Neuronal stem cell (in vitro differentiated cells): ENCODE measurements at regions not wholly inside any gene's neighbourhood (a gene's known extent, or its start where the extent isn't known, plus 50 kb on each side); places are given as distances from the start of the nearest gene placed in this dataset.
"Not testable (repeated sequence)": the region's sequence is repeated elsewhere in the genome, so short reads cannot be mapped to it uniquely, and the experiment has no call there.

Experiments
- DNase-seq: peaks from one replicate; pipeline ENCODE4 v3.0.0-alpha.2; 2013; ENCODE audit warnings: low spot score
- H2AFZ ChIP-seq: one replicate; pipeline ENCODE4 v1.6.1; 2013; ENCODE audit warnings: mild to moderate bottlenecking, low read length, inconsistent platforms
- H2AK5ac ChIP-seq: 2 replicates; pipeline ENCODE4 v1.6.1; 2013; ENCODE audit warnings: low read depth, mild to moderate bottlenecking, inconsistent platforms, low read length, moderate library complexity, mixed read lengths
- H2BK120ac ChIP-seq: 2 replicates; pipeline ENCODE4 v1.6.1; 2013; ENCODE audit warnings: low read depth, mild to moderate bottlenecking, inconsistent platforms, low read length, moderate library complexity, mixed read lengths
- H2BK12ac ChIP-seq: one replicate; pipeline ENCODE4 v1.6.1; 2013; ENCODE audit warnings: low read length, inconsistent platforms
- H2BK15ac ChIP-seq: 2 replicates; pipeline ENCODE4 v1.6.1; 2013; ENCODE audit warnings: mild to moderate bottlenecking, low read length, inconsistent platforms, mixed read lengths
- H2BK5ac ChIP-seq: one replicate; pipeline ENCODE4 v1.6.1; 2013; ENCODE audit warnings: inconsistent platforms, mild to moderate bottlenecking, low read length, moderate library complexity
- H3K14ac ChIP-seq: one replicate; pipeline ENCODE4 v1.6.1; 2013; ENCODE audit warnings: low read length, inconsistent platforms
- H3K18ac ChIP-seq: 2 replicates; pipeline ENCODE4 v1.6.1; 2013; ENCODE audit warnings: low read length, inconsistent platforms
- H3K23ac ChIP-seq: 2 replicates; pipeline ENCODE4 v1.6.1; 2013; ENCODE audit warnings: low read depth, mild to moderate bottlenecking, mixed read lengths, low read length, inconsistent platforms; ENCODE audit not compliant: poor library complexity
- H3K27ac ChIP-seq: replicated peaks from 3 replicates; pipeline ENCODE4 v1.5.1; 2013; ENCODE audit warnings: low read length, inconsistent platforms
- H3K27me3 ChIP-seq, 3 experiments: 2 replicates each; pipeline ENCODE4 v1.6.1; 2013; ENCODE audit warnings: low read length in 3 of 3, mild to moderate bottlenecking in 2 of 3, inconsistent platforms in 1 of 3, low read depth in 1 of 3, mixed read lengths in 1 of 3, moderate library complexity in 1 of 3; ENCODE audit not compliant: control insufficient read depth in 3 of 3, insufficient read depth in 3 of 3
- H3K36me3 ChIP-seq, 2 donors: replicated peaks in 1 of 2; 2 replicates each; pipeline ENCODE4 v1.6.1; 2013; ENCODE audit warnings: low read length in 2 of 2; ENCODE audit not compliant: control insufficient read depth in 2 of 2, insufficient read depth in 2 of 2
- H3K4ac ChIP-seq: 2 replicates; pipeline ENCODE4 v1.6.1; 2013; ENCODE audit warnings: inconsistent platforms, mild to moderate bottlenecking, low read length, moderate library complexity
- H3K4me1 ChIP-seq, 2 donors: 1 replicate in 1 of 2; 2 replicates in 1 of 2; pipeline ENCODE4 v1.6.1; 2013; ENCODE audit warnings: low read length in 2 of 2, low read depth in 1 of 2; ENCODE audit not compliant: control insufficient read depth in 2 of 2, insufficient read depth in 1 of 2
- H3K4me2 ChIP-seq: one replicate; pipeline ENCODE4 v1.6.1; 2013; ENCODE audit warnings: mild to moderate bottlenecking, low read length, inconsistent platforms; ENCODE audit not compliant: insufficient read depth, poor library complexity, severe bottlenecking
- H3K4me3 ChIP-seq, 2 donors: 2 replicates each; pipeline ENCODE4 v1.5.1; 2013; ENCODE audit warnings: low read length in 2 of 2, mild to moderate bottlenecking in 2 of 2, inconsistent platforms in 1 of 2, moderate library complexity in 1 of 2
- H3K79me1 ChIP-seq: one replicate; pipeline ENCODE4 v1.6.1; 2013; ENCODE audit warnings: low read depth, mild to moderate bottlenecking, inconsistent platforms, low read length, moderate library complexity
- H3K9ac ChIP-seq: one replicate; pipeline ENCODE4 v1.6.1; 2013; ENCODE audit warnings: mild to moderate bottlenecking, low read depth, low read length, inconsistent platforms; ENCODE audit not compliant: poor library complexity
- H3K9me3 ChIP-seq, 2 donors: replicated peaks in 1 of 2; 2 replicates each; pipeline versions ENCODE3 to v1.6.1; 2013; ENCODE audit warnings: low read length in 2 of 2, mild to moderate bottlenecking in 2 of 2, inconsistent platforms in 1 of 2, low read depth in 1 of 2, mixed read lengths in 1 of 2, moderate library complexity in 1 of 2; ENCODE audit not compliant: control insufficient read depth in 2 of 2, insufficient read depth in 1 of 2
- H4K8ac ChIP-seq: one replicate; pipeline ENCODE4 v1.6.1; 2013; ENCODE audit warnings: low read depth, mild to moderate bottlenecking, inconsistent platforms, low read length, moderate library complexity
- H4K91ac ChIP-seq: one replicate; pipeline ENCODE4 v1.6.1; 2013; ENCODE audit warnings: low read length, low read depth, mild to moderate bottlenecking, inconsistent platforms; ENCODE audit not compliant: poor library complexity
- WGBS, 2 donors: extraction: QIAGEN DNeasy Blood & Tissue Kit; methylation state at CpG; one replicate each; pipeline ENCODE4 v1.1.7; 2013; ENCODE audit warnings: missing lambda C conversion rate in 2 of 2, mixed read lengths in 1 of 2; ENCODE audit not compliant: insufficient read length in 2 of 2, insufficient replicate concordance in 1 of 2; ENCODE audit errors: extremely low coverage in 2 of 2; 5-methylcytosine and 5-hydroxymethylcytosine counted together

DNA sequence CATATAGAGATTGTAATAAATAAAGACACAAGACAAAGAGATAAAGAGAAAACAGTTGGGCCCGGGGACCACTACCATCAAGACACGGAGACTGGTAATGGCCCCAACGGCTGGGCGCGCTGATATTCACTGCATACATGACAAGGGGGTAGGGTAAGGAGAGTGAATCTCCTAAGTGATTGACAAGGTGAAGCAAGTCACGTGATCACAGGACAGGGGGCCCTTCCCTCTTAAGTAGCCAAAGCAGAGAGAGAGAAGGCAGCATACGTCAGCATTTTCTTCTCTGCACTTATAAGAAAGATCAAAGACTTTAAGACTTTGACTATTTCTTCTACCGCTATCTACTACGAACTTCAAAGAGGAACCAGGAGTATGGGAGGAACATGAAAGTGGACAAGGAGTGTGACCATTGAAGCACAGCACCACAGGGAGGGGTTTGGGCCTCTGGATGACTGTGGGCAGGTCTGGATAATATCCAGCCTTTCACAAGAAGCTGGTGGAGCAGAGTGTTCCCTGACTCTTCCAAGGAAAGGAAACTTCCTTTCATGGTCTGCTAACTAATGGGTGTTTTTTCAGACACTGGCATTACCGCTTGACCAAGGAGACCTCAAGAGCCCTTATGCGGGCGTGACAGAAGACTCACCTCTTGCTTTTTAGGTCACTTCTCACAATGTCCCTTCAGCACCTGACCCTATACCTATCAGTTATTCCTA, 75.6 kb downstream of the MRPL39 start:
- WGBS, 2 donors: no CpG with 5 or more reads among the region's 12 CpGs
- not testable (repeated sequence) for H4K91ac ChIP-seq, H3K79me1 ChIP-seq, H3K23ac ChIP-seq, H3K4me1 ChIP-seq, H3K14ac ChIP-seq, H2BK5ac ChIP-seq, H2BK120ac ChIP-seq, H3K27ac ChIP-seq, H4K8ac ChIP-seq, H2AFZ ChIP-seq, H3K4me2 ChIP-seq, H3K4ac ChIP-seq, H3K27me3 ChIP-seq, DNase-seq, H2BK15ac ChIP-seq, H3K9ac ChIP-seq, H3K9me3 ChIP-seq, H3K4me3 ChIP-seq, H2AK5ac ChIP-seq, H3K18ac ChIP-seq, H3K36me3 ChIP-seq, H2BK12ac ChIP-seq

DNA sequence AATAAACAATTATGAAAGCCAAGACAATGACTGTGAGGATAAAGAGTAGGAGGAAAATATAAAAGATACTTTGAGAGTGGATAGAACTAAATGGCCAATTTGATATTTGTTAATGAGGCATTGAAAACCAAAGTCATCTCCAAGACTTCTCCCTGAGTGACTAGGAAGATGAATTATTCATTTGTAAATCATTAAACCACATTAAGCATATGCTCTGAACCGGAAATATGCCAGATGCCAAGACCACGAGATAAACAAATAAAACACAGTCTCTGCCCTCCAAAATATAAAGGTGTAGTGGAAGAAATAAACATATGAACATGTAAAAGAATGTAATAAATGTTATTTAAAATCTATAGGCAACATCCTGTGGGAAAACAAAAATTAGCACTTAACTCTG, 78.8 kb downstream of the MRPL39 start:
- no peak overlapping the region for H3K4me3 ChIP-seq
- no CpG with 5 or more reads among the region's 2 CpGs for WGBS, 2 donors

DNA sequence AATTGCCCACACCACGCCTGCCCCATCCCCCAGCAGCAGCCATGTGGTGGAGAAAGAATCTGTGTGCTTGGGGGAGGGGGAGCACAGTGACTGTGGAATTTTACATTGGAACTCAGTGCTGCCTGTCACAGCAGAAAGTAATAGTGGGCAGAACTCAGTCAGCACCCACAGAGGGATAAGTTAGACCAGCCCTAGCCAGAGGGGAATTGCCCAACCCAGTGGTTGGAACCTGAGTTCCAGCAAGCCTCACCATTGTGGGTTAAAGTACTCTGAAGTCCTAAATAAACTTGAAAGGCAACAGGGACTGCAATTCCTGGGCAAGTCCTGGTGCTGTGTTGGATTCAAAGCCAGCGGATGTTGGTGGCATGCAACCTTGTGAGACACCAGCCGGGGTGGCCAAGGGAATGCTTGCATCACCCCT, 88.8 kb downstream of the MRPL39 start:
- no peak overlapping the region for H4K91ac ChIP-seq
- no peak overlapping the region for H3K9ac ChIP-seq
- no peak overlapping the region for H2BK12ac ChIP-seq
- no peaks in the 10 kb centered on the region for H3K36me3 ChIP-seq
- peaks cover 0 to 6% of the 10 kb centered on the region in 2 donors for H3K9me3 ChIP-seq
- H2BK15ac ChIP-seq: no peak overlapping the region
- no peaks in the 10 kb centered on the region for H3K79me1 ChIP-seq
- no peak overlapping the region for H3K4ac ChIP-seq
- H2BK5ac ChIP-seq: no peak overlapping the region
- H3K27ac ChIP-seq: no peak overlapping the region
- peak overlapping the region; percentile 0 for H3K18ac ChIP-seq
- no peak overlapping the region for H3K14ac ChIP-seq
- no peak overlapping the region for H2BK120ac ChIP-seq
- H3K4me1 ChIP-seq: peaks cover 5 to 8% of the 10 kb centered on the region in 2 donors
- H3K4me3 ChIP-seq: no peak overlapping the region
- no peak overlapping the region for H4K8ac ChIP-seq
- H2AFZ ChIP-seq: peak overlapping the region; percentile 88
- H2AK5ac ChIP-seq: no peak overlapping the region
- H3K23ac ChIP-seq: no peak overlapping the region
- no peak overlapping the region for H3K4me2 ChIP-seq
- WGBS, 2 donors: no CpG with 5 or more reads among the region's 3 CpGs
- DNase-seq: no peak
- no peaks in the 10 kb centered on the region for H3K27me3 ChIP-seq

More for the DNA sequence above, 78.8 kb downstream of the MRPL39 start:
- no peak overlapping the region for H2AFZ ChIP-seq
- H3K27me3 ChIP-seq: no peaks in the 10 kb centered on the region
- no peak overlapping the region for H2BK12ac ChIP-seq
- no peaks in the 10 kb centered on the region for H3K79me1 ChIP-seq
- H2AK5ac ChIP-seq: no peak overlapping the region
- H2BK120ac ChIP-seq: no peak overlapping the region
- H4K91ac ChIP-seq: no peak overlapping the region
- H3K4ac ChIP-seq: no peak overlapping the region
- H3K9ac ChIP-seq: no peak overlapping the region
- H3K14ac ChIP-seq: no peak overlapping the region
- no peak overlapping the region for H4K8ac ChIP-seq
- H3K23ac ChIP-seq: no peak overlapping the region
- DNase-seq: no peak
- H2BK15ac ChIP-seq: no peak overlapping the region
- H3K27ac ChIP-seq: no peak overlapping the region
- H3K36me3 ChIP-seq: no peaks in the 10 kb centered on the region
- H3K4me2 ChIP-seq: no peak overlapping the region
- H3K18ac ChIP-seq: no peak overlapping the region
- H3K4me1 ChIP-seq: no peaks in the 10 kb centered on the region
- no peak overlapping the region for H2BK5ac ChIP-seq
- H3K9me3 ChIP-seq: no peaks in the 10 kb centered on the region

DNA sequence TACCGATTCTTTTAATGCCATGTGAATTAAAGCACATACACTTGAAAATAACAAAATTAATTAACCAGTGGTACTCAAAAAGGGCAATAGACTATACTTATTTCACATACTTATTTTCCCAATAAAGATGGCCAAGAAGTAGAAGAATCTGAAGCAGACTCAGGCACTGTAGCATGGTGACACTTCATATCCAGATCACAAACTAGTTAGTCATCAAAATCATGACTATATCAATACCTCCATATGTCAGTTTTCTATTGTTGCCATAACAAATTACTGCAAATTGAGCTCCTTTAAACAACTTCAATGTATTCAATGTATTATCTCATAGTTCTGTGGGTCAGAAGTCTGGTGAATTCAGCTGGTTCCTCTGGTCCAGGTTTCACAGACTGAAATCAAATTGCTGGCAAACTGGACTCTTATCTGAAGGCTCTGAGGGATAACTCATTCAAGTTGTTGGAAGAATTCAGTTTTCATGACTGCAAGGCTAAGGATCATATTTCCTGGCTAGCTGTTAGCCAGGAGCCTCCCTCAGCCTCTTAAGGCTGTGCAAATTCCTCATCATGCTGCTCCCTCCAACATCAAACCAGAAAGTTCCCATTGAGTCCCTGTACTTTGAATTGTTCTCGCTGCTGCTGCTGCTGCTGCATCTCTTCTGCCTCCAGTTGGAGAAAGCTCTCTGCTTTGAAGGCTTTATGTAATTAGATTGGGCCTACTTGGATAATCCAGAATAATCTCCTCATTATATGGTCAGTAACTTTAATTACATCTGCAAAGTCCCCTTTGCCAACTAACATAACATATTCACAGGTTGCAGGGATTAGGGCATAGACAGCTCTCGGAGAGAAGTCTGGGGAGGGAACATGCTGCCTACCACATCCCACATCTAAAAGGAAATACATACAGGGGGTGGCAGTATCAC, 91.5 kb downstream of the MRPL39 start:
- no peak overlapping the region for H3K4me2 ChIP-seq
- no peaks in the 10 kb centered on the region for H3K36me3 ChIP-seq
- no peak overlapping the region for H2AK5ac ChIP-seq
- no peaks in the 10 kb centered on the region for H3K79me1 ChIP-seq
- no peak overlapping the region for H3K14ac ChIP-seq
- peaks cover 0 to 6% of the 10 kb centered on the region in 2 donors for H3K9me3 ChIP-seq
- H4K91ac ChIP-seq: no peak overlapping the region
- no peak overlapping the region for H3K4me3 ChIP-seq
- no CpG with 5 or more reads among the region's 3 CpGs for WGBS, 2 donors
- no peak overlapping the region for H3K18ac ChIP-seq
- no peak overlapping the region for H4K8ac ChIP-seq
- no peak overlapping the region for H3K27ac ChIP-seq
- H2BK120ac ChIP-seq: no peak overlapping the region
- H2BK5ac ChIP-seq: no peak overlapping the region
- no peak overlapping the region for H2AFZ ChIP-seq
- H3K9ac ChIP-seq: no peak overlapping the region
- H2BK12ac ChIP-seq: no peak overlapping the region
- H3K4me1 ChIP-seq: peaks cover 5 to 8% of the 10 kb centered on the region in 2 donors
- H3K27me3 ChIP-seq: no peaks in the 10 kb centered on the region
- no peak overlapping the region for H3K4ac ChIP-seq
- no peak overlapping the region for H3K23ac ChIP-seq
- DNase-seq: no peak
- no peak overlapping the region for H2BK15ac ChIP-seq
